ENCODE measurements at regions not wholly inside any gene's neighbourhood (a gene's known extent, or its start where the extent isn't known, plus 50 kb on each side); places are given as distances from the start of the nearest gene placed in this dataset.
A peak's percentile ranks its signal among the peaks of the same experiment; 100 is the strongest.

- no peaks in the 10 kb centered on the region for H3K27me3 ChIP-seq (ENCODE audit: control insufficient read depth, insufficient read depth, low read length)
- no peak overlapping the region for H3K4me3 ChIP-seq (ENCODE audit: low read depth, low read length)
- no peak for TF ChIP-seq CTCF (IDR thresholded peaks at IDR 0.05; ENCODE audit: insufficient read depth, low read length, severe bottlenecking)
- no peak for FAIRE-seq
- H3K36me3 ChIP-seq (ENCODE audit: control insufficient read depth, insufficient read depth, low read length) = no peaks in the 10 kb centered on the region
- no peak for DNase-seq (ENCODE audit: low read depth)
These were observed 137.1 kb upstream of the MKLN1 start for GRCh38 chr7:131190581-131190980.

GRCh38 chr7:131194070-131194865, 133.4 kb upstream of the MKLN1 start:
- Histone ChIP-seq H3K27me3 (ENCODE audit: control insufficient read depth, insufficient read depth, low read length) (no peaks in the 10 kb centered on the region), H3K36me3 (ENCODE audit: control insufficient read depth, insufficient read depth, low read length) (no peaks in the 10 kb centered on the region), H3K4me3 (ENCODE audit: low read depth, low read length) (no peak overlapping the region)
- DNase-seq (ENCODE audit: low read depth) (no peak), FAIRE-seq (no peak)
- TF ChIP-seq CTCF (IDR thresholded peaks at IDR 0.05; ENCODE audit: insufficient read depth, low read length, severe bottlenecking) = no peak

- H3K36me3 ChIP-seq (ENCODE audit: control insufficient read depth, insufficient read depth, low read length) = no peaks in the 10 kb centered on the region
- DNase-seq (ENCODE audit: low read depth) (peak; percentile 26), FAIRE-seq (no peak)
- H3K4me3 ChIP-seq (ENCODE audit: low read depth, low read length) = no peak overlapping the region
- no peaks in the 10 kb centered on the region for H3K27me3 ChIP-seq (ENCODE audit: control insufficient read depth, insufficient read depth, low read length)
- TF ChIP-seq CTCF (IDR thresholded peaks at IDR 0.05; ENCODE audit: insufficient read depth, low read length, severe bottlenecking) = no peak
These were observed 130.9 kb upstream of the MKLN1 start for GRCh38 chr7:131196803-131197202.

GRCh38 chr7:131197920-131198615, 129.6 kb upstream of the MKLN1 start:
- H3K36me3 ChIP-seq (ENCODE audit: control insufficient read depth, insufficient read depth, low read length) = no peaks in the 10 kb centered on the region
- no peaks in the 10 kb centered on the region for H3K27me3 ChIP-seq (ENCODE audit: control insufficient read depth, insufficient read depth, low read length)
- no peak overlapping the region for H3K4me3 ChIP-seq (ENCODE audit: low read depth, low read length)
- FAIRE-seq = no peak
- no peak for TF ChIP-seq CTCF (IDR thresholded peaks at IDR 0.05; ENCODE audit: insufficient read depth, low read length, severe bottlenecking)
- no peak for DNase-seq (ENCODE audit: low read depth)

GRCh38 chr7:131202451-131202850, 125.2 kb upstream of the MKLN1 start:
- DNase-seq (ENCODE audit: low read depth) (no peak), FAIRE-seq (no peak)
- TF ChIP-seq CTCF (IDR thresholded peaks at IDR 0.05; ENCODE audit: insufficient read depth, low read length, severe bottlenecking) = no peak
- Histone ChIP-seq H3K27me3 (ENCODE audit: control insufficient read depth, insufficient read depth, low read length) (no peaks in the 10 kb centered on the region), H3K36me3 (ENCODE audit: control insufficient read depth, insufficient read depth, low read length) (no peaks in the 10 kb centered on the region), H3K4me3 (ENCODE audit: low read depth, low read length) (no peak overlapping the region)

Measured in bronchial epithelial cell (primary cell).